ENCODE measurements at regions not wholly inside any gene's neighbourhood (a gene's known extent, or its start where the extent isn't known, plus 50 kb on each side); places are given as distances from the start of the nearest gene placed in this dataset.

- TF ChIP-seq TAF1 (IDR thresholded peaks at IDR 0.05; ENCODE audit: borderline replicate concordance, low read depth, low read length) (no peak), POLR2A (IDR thresholded peaks at IDR 0.05; ENCODE audit: low read depth, low read length) (no peak)
These were observed 245.5 kb downstream of the MFSD1 start for GRCh38 chr3:159047361-159047760.

All from GM12892 (cell line).